ENCODE measurements at regions not wholly inside any gene's neighbourhood (a gene's known extent, or its start where the extent isn't known, plus 50 kb on each side); places are given as distances from the start of the nearest gene placed in this dataset.

GRCh38 chr16:82567175-82567574, 59.6 kb upstream of the CDH13 start:
- no peak for DNase-seq

DNA sequence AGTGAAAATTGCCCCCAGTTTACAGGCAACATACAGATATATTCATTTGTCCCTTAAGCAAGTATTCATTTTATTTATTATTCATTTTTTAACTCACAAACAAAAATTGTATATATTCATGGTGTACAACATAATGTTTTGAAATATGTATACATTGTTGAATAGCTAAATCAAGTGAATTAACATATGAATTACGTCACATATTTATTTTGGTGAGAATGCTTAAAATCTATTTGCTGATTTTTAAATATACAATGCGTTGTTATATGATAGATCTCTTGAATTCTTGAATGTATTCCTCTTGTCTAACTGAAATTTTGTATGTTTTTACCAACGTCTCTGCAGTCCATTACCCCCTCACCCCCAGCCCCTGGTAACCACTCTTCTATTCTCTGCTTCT, 63.4 kb upstream of the CDH13 start:
- DNase-seq = no peak

- DNase-seq = no peak
Observed at GRCh38 chr16:82562183-82562683, 64.5 kb upstream of the CDH13 start.

- no peak for DNase-seq
Observed at GRCh38 chr16:82560805-82561325, 65.9 kb upstream of the CDH13 start.

DNA sequence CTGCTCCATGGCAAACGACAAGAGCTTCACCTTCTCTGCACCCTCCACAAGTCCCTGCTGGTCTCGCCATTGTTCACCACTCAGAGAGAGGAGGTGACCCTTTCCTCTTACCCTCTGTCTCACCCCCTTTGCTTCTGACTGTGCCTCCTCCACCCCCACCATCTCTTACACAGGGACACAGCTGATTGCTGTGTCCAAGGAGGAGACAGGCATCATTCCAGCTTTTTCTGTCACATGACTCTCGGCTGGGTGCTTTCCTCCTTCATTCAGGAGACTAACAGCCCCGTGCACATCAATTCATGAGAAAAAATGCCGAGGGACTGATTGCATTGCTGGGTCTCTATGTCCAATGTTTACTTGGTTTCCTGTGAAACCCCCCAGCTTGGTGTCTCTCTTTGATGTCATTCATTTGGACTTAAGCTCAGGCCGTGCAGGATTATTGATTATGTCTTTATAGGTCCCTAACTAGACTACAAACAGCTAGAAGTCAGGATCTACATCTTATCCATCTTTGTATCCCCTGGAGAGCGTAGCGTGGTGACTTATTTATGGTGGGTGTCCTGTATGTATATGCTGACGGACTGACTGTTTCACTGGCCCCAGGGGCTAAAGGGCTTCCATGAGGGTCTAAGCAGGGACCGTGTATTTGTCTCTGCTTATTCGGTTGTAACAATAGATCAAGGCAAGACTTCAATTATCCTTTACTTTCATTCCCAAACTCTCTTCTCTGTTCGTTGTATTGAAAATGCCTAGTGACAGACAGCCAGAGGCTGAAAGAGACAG, 82.2 kb upstream of the CDH13 start:
- DNase-seq = no peak

- DNase-seq = no peak
Observed at GRCh38 chr16:82542714-82543113, 84.1 kb upstream of the CDH13 start.

- no peak for DNase-seq
Observed at GRCh38 chr16:82541103-82541502, 85.7 kb upstream of the CDH13 start.

DNA sequence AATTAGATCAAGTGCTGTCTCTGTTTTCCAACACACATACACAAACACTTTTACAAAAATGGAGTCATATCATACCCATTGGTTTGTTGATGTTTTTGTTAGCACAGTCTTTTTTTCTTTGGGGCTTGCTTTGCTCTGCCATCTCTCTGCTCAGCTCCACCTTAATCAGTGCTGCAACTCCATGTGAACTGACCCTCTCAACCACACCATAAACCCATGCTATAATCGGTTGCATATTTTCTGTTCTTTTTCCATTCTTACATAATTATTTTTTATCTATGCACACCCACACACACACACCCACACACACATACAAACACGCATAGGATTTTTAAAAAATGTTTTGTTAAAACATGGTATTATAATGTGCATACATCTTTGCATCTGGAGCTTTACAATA, 91.0 kb upstream of the CDH13 start:
- DNase-seq = no peak

GRCh38 chr16:82535262-82535661, 91.5 kb upstream of the CDH13 start:
- DNase-seq = no peak

DNA sequence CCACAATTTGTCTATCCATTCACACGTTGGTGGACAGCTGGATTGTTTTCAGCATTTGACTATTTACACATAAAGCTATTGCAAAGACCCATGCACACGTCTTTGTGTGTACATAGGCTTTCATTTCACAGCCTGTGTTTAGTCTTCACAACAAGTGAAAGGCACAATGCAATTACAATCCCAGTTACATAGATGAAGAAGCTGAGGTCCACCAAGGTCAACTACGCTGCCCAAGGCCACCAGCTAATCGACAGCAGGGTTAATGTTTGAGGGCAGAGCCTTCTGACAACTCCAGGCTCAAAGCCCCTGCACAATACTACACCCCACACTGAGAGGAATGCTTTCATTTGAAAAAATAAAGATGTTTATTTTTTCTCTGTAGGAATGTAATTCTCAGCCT, 93.6 kb upstream of the CDH13 start:
- no peak for DNase-seq

DNA sequence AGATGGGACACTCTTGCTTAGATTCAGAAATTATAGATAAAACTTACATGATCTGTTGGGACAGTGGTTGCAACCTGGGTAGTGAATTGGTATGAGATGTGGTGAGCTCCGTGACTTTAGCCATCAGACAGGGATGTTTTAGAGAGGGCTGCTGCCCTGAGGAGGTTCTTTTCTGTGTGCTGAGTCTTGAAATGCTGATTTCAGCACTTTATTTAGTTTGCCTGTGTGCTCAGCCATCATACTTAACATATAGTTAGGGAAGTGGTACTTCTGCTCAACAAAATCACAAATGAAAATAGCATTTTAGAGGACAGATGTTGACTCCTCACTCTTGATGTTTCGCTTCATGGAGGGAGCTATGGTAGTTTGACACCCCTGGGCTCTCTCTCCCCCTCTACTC, 95.9 kb upstream of the CDH13 start:
- DNase-seq = no peak

DNA sequence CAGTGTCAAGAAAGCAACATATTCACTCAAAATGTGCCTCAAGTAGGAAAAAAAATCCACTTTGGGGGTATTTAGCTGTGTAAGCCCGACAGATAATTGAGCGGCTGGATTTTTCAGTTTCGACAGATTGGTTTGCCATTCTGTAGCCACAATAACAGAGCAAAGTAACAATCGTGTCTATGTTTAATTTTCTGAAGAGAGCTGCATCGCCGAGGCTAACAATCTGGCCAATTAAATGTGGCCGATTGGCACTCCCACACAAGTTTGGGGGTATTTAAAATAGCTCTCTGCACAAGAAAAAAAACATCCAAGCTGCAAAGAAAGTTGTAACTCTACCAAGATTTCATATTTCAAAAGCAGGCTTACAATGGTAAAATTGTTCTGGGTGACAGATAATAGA, 99.7 kb upstream of the CDH13 start:
- no peak for DNase-seq

DNA sequence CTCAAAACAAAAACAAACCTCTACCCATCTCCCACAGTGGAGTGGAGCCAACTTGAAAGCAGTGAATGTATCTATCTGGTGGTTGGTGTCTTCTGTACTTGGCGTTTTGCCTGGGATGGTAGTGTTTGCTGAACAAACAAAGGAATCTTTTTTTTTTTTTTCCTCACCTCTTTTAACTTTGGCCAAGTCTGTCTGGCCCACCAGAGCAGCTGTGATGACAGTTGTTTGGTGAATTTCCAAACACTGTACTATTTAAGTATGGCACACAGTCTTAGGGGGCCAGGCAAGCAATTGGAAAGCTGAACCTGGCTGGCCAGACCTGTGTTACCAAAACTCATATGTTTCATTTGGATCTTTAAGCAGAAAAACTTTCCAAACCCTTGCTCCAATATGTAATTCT, 101.8 kb upstream of the CDH13 start:
- DNase-seq = peak; percentile 60

DNA sequence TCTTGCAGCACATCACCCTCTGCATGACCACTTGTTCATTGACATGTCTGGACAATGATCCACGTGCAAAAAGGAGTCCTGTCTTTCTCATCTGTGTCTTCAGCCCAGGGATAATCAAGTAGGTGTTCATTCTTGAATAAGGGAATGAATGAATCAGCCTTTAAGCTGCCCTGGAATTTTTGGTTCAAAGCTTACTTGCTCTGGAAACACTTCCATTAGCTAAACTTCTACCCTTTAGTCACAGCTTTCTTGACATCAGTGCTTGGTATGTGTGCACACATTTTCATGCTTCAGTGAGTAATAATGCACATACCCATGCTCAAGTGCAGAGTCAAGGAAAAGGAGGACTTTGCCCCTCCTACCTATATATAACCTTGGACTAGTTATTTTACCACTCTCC, 103.0 kb upstream of the CDH13 start:
- DNase-seq = no peak

DNA sequence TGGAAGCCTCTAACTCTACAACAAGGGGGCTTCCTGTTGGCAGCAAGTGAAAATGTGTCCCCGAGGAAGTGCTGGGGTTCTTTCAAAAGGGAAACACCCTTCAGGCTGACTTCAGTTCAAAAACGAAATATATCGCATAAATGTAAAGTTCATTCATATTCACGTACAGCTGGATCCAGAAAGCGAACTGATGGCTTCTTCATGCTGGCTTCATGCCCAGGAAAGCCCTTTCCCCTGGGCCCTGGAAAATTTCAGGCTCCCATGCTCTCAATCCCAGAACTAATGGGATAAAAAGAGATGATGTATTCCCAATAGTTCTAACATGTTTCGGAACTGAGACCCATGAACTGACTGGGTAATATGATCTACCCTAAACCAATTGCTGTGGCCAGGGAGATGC, 104.7 kb upstream of the CDH13 start:
- no peak for DNase-seq

DNA sequence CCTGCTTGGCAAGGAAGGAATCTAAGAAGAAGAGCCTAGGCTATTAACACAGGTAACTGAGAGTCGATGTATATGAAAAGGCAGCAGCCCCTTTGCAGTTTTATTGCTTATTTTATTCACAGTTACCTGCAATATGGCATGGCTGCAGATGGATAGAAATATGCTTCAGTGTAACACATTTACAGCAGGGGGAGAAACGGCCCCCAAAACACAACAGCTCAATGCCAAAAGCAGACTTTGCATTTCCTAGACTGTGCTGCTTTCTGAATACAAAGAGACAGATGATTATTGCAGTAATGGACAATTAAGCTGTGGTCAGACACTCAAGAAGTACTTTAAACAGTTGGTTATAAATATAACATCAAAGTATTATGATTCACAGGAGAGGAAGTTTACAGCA, 108.0 kb upstream of the CDH13 start:
- DNase-seq = no peak

- DNase-seq = no peak
Observed at GRCh38 chr16:82514262-82514661, 112.5 kb upstream of the CDH13 start.

DNA sequence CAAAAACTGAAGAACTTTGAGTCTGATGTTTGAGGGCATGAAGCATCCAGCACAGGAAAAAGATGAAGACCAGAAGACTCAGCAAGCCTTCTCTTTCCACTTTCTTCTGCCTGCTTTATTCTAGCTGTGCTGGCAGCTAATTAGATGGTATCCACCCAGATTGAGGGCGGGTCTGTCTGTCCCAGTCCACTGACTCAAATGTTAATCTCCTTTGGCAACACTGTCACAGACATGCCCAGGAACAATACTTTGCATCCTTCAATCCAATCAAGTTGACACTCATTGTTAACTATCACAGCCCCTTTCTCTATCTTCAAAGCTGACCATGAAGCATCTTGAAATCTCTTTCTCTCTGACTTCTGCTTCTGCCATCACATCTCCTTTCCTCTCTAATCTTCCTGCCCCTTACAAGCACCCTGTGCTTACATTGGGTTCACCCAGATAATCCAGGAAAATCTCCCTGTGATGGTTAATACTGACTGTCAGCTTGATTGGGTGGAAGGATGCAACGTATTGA, 115.9 kb upstream of the CDH13 start:
- DNase-seq = no peak

GRCh38 chr16:82509691-82510430, 116.9 kb upstream of the CDH13 start:
- no peak for DNase-seq

- DNase-seq = peak; percentile 71
Observed at GRCh38 chr16:82506692-82507670, 119.8 kb upstream of the CDH13 start.

GRCh38 chr16:82504836-82505235, 121.9 kb upstream of the CDH13 start:
- DNase-seq = no peak

DNA sequence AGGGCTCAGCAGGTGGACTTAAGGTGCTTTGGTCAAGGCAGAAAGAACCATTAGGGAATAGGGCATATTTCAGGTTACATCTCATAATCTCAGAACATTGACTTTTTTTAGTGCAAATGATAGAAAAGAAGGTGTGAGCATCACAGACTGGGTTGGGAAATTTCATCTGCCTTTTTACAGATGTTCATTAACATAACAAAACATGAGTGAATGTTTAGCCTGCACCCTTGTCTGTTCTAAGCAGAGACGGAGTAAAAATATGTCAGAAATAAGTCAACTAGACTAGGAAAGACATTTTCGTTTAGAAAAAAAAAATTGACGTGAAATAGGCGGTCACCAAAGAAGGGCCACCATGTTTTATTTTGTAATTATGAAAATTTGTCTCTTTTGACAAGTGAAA, 127.5 kb upstream of the CDH13 start:
- DNase-seq = no peak

DNA sequence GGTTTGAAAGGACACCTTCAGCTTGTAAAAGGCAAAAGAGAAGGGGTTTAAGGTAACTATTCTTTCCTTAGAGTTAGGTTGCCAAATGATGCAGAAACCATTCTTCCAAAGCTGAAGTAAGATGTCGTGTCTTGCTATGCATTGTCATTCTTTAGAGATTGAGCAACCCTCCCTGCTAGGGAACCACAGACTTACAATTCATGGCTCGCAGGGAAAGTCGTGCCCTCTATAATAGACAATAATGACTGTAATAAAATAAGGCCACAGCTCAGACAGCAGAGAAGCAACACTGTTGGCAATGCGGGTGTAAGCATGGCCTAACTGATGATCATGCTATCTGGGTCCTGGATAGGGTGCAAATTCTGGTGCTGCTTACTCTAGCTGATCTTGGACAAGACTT, 129.6 kb upstream of the CDH13 start:
- no peak for DNase-seq
